Right ventricle myocardium inferior (tissue), 1 donor: ENCODE measurements at regions not wholly inside any gene's neighbourhood (a gene's known extent, or its start where the extent isn't known, plus 50 kb on each side); places are given as distances from the start of the nearest gene placed in this dataset.
"Not testable (repeated sequence)": the region's sequence is repeated elsewhere in the genome, so short reads cannot be mapped to it uniquely, and the experiment has no call there.

Source experiments
- ATAC-seq: fragments of 200-7000 bp; cut with Tn5 transposase; one replicate; pipeline ENCODE4 v1.9.1; 2020; ENCODE audit warnings: mild to moderate bottlenecking, moderate library complexity
- DNase-seq: peaks from one replicate; pipeline ENCODE4 v3.0.0; 2021; ENCODE audit errors: missing footprints
- intact Hi-C: fragments of 100-400 bp; cut with DNase I; formaldehyde crosslinking; loops from one replicate; pipeline ENCODE4 v1.11.0; 2022
- donor health status: DM: no; HTN: yes; CAD: no; lungs with severe emphysema.

DNA sequence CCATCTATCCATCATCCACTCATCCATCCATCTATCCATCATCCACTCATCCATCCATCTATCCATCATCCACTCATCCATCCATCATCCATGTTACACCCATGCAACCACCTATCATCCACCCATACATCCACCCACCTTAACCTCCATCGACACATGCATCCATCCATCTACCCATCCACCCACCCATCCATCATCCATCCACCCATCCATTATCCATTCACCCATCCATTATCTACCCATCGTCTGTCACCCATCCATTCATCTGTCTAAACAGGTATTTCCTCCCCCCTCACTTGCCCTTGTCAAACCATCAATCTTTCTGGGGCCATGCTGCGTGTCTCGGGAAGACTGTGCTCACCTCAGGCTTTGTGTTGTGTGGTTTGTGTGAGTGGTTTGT, 78.6 kb upstream of the LRPAP1 start:
- DNase-seq, intact Hi-C loops, ATAC-seq: not testable (repeated sequence)

DNA sequence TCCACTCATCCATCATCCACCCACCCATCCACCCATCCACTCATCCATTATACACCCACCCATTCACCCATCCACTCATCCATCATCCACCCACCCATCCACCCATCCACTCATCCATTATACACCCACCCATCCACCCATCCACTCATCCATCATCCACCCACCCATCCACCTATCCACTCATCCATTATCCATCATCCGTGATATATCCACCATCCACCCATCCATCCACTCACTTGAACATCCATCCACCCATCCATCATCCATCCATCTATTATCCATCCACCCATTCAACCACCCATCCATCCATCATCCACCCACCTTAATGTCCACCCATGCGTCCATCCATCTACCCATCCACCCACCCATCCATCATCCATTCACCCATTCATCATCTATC, 77.7 kb upstream of the LRPAP1 start:
- intact Hi-C loops, DNase-seq, ATAC-seq: not testable (repeated sequence)

DNA sequence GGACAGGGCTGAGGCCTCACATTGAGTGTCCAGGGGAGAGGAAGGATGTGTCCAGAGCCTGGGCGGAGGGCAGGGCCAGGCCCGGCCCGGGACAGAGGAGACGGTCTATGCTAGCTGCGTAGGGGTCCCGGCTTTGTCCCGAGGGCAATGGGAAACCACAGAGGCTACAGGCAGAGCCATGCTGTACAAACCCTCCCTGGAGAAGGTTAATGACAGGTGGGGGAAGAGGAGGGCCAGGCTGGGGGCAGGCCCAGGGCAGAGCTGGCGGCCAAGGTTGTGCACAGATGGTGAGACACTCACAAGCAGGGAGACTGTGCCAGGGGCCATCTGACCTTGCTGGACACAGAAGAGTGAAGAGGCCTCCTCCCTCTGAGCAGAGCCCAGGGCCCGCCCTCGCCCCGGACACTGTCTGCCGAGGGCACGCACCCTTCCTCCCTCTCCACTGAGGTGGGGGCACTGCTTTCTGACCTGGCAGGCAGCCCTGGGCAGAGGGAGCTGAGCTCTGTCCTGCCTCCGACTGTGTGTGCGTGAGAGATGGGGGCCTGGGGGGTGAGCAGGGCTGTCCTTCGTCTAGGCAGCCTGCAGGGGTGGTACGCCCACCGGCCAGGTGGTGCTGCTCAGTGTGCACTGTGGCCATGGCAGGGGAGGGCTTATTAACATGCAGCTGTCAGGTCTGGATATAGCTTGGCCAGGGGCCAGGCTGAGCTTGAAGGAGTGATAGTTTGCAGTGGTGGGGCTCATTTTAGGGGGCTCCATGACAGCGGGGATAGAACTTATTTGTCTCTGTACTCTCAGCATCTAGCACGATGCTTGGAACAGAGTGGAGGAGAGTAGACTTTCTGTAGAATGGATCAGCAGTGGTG, 75.7 kb upstream of the LRPAP1 start:
- DNase-seq (no peak), ATAC-seq (peak; percentile 38)
- intact Hi-C loops: no loop called here

DNA sequence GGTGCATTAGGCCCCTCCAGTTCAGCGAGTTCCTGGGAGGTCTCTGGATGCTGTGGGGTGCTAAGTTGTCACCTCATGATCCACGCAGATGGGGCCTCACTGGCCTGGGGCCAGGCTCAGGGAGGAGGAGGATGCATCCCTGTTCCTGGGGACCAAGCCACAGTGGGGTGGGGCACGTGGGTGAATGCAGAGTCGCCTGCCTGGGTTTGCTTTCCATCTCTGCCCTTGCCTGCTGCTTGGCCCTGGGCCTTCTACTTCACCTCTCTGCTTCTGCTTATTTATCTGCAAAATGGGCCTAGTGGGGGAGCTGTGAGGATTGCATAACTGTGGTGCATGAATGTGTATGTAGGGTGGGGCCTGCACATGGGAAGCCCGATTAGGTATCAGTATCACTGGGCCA, 74.6 kb upstream of the LRPAP1 start:
- DNase-seq, ATAC-seq, intact Hi-C loops: not testable (repeated sequence)

DNA sequence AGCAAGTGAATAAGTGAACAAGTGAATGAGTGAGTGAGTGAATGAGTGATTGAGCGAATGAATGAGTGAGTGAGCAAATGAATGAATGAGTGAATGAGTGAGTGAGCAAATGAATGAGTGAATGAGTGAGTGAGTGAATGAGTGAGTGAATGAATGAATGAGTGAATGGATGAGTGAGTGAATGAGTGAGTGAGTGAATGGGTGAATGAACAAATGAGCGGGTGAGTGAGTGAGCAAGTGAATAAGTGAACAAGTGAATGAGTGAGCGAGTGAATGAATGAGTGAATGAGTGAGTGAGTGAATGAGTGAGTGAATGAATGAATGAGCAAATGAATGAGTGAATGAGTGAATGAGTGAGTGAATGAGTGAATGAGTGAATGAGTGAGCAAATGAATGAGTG, 74.0 kb upstream of the LRPAP1 start:
- intact Hi-C loops, DNase-seq, ATAC-seq: not testable (repeated sequence)

DNA sequence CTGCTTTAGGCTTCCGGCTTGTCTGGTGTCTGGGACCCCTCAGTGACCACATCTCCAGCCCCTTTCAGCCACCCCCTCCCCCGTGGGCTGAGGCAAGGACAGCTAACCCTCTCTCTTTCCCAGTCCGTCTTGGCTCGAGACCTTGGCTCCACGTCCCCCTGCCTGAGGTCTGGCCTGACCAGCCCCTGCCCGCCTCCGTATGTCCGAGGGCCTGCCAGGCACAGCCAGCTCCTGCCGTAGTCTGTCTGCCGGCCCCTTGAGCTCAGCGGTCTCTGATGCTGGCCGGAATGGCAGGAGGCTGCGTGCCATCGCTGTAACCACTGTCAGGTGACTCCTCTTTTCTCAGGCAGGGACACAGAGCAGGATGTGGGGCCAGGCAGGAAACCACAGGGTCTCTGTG, 73.3 kb upstream of the LRPAP1 start:
- DNase-seq (no peak), ATAC-seq (no peak)
- intact Hi-C loops: no loop called here

DNA sequence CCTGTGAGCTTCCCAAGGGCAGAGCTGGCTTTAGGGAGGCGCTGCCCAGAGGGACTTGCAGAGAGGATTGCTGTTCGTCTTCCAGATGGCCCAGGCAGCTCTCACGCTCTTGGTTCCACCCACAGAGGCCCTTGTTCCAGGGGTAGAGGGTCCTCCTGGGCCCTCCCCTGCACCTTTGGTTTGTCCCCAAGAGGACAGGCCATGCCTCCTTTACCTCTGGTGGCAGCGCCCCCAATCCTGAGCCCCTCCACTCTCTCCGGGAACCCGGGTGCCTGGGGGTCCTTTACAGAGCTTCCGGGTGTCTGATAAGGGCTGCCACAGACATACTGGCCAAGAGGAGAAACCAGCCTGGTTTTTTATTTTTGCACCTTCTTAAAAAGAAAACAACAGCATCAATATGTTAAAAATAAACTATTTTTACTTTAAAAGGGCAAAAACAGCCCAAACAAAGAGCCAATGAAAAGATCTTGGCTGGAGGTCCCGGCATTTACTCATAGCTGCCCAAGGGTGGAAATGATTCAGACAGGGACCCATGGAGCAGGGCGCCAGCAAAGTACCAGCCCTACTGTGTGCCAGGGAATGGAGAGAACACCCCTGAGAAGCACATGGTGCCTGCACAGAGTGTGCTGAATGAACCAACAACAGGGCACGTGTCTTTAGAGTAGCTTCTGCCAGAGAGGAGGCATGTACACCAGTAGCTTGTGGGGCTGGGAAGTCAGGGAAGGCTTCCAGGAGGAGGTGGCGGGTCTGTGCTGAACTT, 70.8 kb upstream of the LRPAP1 start:
- ATAC-seq, intact Hi-C loops, DNase-seq: not testable (repeated sequence)

DNA sequence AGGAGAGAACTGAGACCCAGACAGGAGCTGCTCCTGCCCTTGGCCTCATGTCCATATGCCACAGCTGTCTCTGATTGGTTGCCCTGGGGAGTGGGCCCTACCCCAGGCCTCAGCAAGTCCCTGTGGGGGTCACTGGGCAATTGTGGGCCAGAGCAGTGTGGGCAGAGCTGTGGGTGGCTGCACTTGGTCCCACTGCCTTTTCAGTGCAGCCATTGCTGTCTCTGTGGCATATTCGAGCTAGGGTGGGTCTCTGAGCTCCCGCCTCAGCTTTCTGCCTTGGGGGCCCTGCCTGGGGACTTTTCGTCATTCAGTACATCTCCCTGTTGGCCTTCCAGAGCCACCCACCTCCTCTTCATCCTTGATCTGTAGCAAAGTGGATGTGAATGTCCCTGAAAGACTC, 69.8 kb upstream of the LRPAP1 start:
- intact Hi-C loops: no loop called here
- ATAC-seq: no peak
- no peak for DNase-seq

DNA sequence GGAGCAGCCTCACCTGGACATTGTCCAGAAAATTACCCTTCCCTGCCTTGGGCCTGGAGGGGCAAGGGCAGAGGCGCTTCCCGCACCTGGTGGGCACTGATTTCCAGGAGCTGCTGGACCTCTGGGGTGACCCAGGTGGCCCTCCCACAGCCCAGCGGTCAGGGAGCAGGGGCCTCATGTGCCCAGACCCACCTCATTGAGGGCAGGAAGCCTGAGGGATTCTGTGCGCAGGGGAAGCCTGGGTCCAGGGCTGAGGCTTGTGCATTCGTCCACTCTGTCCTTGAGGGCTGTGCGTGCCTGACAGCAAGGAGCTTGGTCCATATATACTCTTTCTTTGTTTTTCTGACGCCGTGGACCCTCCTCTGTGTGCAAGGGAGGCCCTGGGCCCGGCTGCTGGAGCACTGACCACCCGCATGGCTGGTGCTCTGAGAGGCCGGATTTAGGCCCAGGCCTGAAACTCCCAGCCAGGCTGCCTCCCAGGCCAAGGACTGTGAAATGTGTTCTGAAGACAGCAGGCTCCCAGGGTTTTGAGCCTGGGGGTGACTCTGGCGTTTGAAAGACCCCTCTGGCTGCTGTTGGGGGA, 69.0 kb upstream of the LRPAP1 start:
- DNase-seq, ATAC-seq, intact Hi-C loops: not testable (repeated sequence)

DNA sequence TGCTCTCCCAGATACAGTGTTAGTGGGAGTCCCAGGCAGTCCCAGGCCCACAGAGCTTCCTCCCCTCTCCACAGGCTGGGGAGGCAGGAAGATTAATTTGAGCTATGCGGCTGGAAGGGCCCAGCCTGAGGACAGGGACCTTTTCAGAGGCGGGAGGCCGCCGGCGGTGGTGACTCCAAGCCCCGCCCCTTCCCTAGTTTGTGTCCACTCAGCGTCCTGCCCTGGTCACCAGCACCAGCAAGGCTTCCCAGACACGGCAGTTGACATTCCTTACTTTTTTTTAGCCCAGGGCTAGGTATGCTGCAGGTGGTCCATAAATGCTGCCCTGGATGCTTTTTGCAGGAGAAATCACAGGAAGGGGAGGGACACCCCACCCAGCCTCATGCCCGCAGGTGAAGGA, 67.7 kb upstream of the LRPAP1 start:
- intact Hi-C loops: no loop called here
- no peak for ATAC-seq
- DNase-seq: no peak

DNA sequence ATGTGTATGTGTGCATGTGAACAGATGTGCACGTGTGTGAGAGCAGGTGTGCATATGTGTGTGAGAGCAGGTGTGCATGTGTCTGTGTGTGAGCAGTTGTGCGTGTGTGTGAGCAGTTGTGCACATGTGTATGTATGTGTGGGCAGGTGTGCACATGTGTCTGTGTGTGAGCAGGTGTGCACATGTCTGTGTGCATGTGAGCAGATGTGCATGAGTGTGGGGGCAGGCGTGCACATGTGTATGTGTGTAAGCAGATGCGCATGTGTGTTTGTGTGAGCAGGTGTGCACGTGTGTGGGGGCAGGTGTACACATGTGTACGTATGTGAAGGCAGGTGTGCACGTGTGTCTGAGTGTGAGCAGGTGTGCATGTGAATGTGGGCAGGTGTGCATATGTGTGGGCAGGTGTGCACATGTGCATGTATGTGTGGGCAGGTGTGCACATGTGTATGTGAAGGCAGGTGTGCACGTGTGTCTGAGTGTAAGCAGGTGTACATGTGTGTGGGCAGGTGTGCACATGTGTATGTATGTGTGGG, 66.5 kb upstream of the LRPAP1 start:
- DNase-seq: no peak
- ATAC-seq: no peak
- intact Hi-C loops: no loop called here

DNA sequence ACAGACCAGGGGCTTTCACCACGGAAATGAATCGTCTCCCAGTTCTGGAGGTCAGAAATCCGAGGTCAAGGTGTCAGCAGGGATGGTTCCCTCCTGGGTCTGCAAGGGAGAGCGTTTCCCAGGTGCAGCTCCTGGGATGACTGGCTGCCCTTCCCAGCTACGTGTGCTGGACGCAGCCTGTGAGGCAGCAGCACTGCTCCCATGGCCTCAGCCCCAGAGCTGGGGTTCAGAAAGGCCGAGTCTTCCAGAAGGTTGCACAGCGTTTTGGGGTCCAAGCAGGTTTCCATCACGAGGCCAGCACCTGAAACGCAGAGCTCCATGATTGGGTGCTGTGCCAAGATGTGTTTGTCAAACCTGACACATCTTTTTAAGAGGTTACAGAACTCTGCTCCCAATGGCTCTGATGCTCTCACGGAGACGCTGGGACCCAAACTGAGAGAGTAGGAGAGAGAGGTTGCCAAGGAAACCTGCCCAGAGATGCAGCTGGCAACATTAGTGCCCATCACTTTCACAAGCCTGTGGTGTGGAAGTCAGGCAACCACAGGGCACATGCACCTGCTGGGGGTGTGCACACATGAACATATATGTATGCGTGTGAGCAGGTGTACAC, 65.8 kb upstream of the LRPAP1 start:
- intact Hi-C loops, DNase-seq, ATAC-seq: not testable (repeated sequence)

DNA sequence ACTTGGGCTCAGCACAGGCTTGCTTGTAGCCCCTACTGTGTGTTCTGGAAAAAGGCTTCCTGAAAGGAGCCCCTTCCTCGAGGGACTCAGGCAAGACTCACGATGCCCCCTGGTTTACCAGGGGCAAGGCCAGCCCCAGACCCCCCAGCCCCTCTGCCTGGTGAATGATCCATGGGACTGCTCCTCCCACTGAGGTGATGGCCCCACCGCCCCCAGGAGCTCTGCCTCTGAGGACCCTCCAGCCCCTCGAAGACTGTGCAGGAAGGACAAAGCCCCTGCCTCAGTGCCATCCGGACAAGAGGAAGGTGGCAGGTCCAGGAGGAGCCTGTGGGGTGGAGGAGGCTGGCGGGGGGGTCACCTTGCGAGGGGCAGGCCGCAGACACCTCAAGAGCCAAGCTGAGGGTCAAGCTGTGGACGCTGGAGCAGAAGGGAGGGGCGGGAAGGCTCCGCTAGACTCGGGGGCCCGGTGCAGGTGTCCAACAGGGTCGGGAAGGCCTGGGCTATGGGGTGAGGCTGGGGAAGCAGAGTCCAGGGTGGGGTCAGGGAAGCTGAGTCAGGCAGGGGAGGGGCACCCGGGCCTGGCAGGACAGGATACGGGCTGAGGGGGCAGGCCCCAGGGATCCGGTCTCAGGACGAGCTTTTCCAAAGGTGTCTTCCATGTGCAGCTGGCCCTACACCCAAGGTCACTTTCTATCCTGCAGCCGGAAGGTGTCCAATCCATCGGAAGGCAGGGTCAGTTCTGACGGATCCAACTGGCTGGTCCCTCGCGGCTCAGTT, 64.9 kb upstream of the LRPAP1 start:
- intact Hi-C loops, DNase-seq, ATAC-seq: not testable (repeated sequence)

DNA sequence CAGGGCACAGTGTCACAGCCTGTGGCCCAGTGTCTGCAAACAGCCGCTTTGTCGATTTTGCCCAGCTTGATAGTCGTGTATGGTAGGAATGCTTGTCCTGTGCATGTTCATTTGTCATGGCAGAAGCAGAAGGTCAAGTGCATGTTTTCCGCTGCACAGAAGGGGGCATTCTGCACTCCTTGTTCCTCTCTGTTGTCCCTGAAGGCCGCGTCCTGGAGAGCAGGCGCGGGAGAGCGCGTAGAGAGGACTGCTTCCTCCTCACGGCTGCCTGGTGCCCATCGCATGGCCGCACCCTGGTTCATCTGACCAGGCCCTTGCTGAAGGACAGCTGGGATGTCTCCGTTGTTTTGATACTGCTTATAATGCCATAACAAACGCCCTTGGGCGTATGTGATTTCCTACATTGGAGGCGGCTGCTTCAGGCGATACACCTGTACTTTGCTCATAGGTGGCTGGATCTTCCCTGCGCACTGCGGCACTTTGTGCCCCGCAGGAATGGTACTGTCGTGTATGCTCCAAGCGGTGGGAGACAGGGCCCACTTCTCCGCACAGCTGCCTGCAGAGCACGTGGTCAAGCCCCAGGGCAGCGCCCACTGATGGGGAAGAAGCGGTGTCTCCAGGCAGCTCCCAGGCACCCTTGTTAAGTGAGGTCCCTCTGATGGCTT, 63.5 kb upstream of the LRPAP1 start:
- ATAC-seq, DNase-seq, intact Hi-C loops: not testable (repeated sequence)

DNA sequence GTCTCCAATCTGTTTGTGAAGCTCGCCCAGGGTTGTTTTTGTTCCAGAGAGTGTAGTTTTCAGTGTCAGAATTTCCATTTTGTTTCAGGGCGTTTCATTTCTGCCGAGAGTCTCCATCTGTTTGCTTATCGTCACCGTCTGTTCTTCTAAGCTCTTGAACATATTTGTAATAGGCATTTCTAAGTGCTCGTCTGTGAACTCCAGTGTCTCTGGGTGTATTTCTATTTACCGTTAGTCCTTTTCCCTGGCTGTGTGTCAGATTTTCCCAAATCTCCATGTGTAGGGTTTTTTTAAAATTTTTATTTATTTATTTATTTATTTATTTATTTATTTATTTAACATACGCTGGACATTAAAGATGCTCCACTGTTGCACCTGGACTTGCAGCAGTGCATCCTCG, 62.5 kb upstream of the LRPAP1 start:
- intact Hi-C loops, ATAC-seq, DNase-seq: not testable (repeated sequence)

DNA sequence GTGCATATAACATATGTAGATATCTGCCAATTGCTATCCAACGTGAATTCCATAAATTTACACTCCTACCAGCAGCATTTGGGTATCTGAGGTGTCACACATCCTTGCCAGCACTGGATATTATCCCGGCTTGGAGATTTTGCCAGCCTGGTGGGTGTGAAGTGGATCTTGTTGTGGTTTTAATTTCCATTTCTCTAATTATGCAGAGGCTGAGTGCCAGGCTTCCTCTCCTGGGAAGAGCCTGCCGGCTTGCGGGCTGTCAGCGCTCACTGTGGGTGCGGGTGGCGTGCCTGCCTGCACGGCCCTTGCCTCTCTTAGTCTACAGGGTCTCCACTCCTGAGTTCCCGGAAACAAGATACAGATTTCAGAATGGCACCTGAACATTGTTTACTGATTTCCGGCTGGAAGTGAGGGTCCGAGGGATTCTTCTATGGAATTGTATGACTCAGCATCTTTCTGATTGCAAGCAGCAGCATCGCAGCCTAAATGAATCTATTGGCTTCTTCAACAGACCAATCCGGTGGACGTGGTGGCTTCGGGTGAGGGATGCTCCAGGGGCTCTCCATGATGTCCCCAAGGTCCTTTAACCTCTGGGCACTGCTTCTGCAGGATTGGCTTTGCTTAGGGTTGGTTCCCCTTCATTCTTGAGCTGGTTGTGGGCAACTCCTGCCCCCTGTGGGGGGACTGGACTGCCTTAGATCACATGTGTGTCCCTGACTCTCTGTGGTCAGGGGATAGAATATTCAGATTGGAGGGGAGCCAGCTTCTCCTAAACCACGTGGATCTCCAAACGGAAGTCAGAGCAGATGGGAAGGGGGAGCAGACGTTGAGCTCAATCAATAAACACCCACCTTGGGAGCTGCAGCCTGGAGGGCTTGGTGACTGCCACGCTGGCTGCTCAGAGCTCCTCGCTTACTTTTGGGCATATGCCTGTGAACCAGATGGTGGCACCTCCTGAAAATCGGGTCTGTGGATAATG, 58.0 kb upstream of the LRPAP1 start:
- intact Hi-C loops, DNase-seq, ATAC-seq: not testable (repeated sequence)
